Neuronal stem cell (in vitro differentiated cells): ENCODE measurements at regions not wholly inside any gene's neighbourhood (a gene's known extent, or its start where the extent isn't known, plus 50 kb on each side); places are given as distances from the start of the nearest gene placed in this dataset.

Experiments
- DNase-seq: peaks from one replicate; pipeline ENCODE4 v3.0.0-alpha.2; 2013; ENCODE audit warnings: low spot score
- H2AFZ ChIP-seq: one replicate; pipeline ENCODE4 v1.6.1; 2013; ENCODE audit warnings: mild to moderate bottlenecking, low read length, inconsistent platforms
- H2AK5ac ChIP-seq: 2 replicates; pipeline ENCODE4 v1.6.1; 2013; ENCODE audit warnings: low read depth, mild to moderate bottlenecking, inconsistent platforms, low read length, moderate library complexity, mixed read lengths
- H2BK120ac ChIP-seq: 2 replicates; pipeline ENCODE4 v1.6.1; 2013; ENCODE audit warnings: low read depth, mild to moderate bottlenecking, inconsistent platforms, low read length, moderate library complexity, mixed read lengths
- H2BK12ac ChIP-seq: one replicate; pipeline ENCODE4 v1.6.1; 2013; ENCODE audit warnings: low read length, inconsistent platforms
- H2BK15ac ChIP-seq: 2 replicates; pipeline ENCODE4 v1.6.1; 2013; ENCODE audit warnings: mild to moderate bottlenecking, low read length, inconsistent platforms, mixed read lengths
- H2BK5ac ChIP-seq: one replicate; pipeline ENCODE4 v1.6.1; 2013; ENCODE audit warnings: inconsistent platforms, mild to moderate bottlenecking, low read length, moderate library complexity
- H3K14ac ChIP-seq: one replicate; pipeline ENCODE4 v1.6.1; 2013; ENCODE audit warnings: low read length, inconsistent platforms
- H3K18ac ChIP-seq: 2 replicates; pipeline ENCODE4 v1.6.1; 2013; ENCODE audit warnings: low read length, inconsistent platforms
- H3K23ac ChIP-seq: 2 replicates; pipeline ENCODE4 v1.6.1; 2013; ENCODE audit warnings: low read depth, mild to moderate bottlenecking, mixed read lengths, low read length, inconsistent platforms; ENCODE audit not compliant: poor library complexity
- H3K27ac ChIP-seq: replicated peaks from 3 replicates; pipeline ENCODE4 v1.5.1; 2013; ENCODE audit warnings: low read length, inconsistent platforms
- H3K27me3 ChIP-seq, 3 experiments: 2 replicates each; pipeline ENCODE4 v1.6.1; 2013; ENCODE audit warnings: low read length in 3 of 3, mild to moderate bottlenecking in 2 of 3, inconsistent platforms in 1 of 3, low read depth in 1 of 3, mixed read lengths in 1 of 3, moderate library complexity in 1 of 3; ENCODE audit not compliant: control insufficient read depth in 3 of 3, insufficient read depth in 3 of 3
- H3K36me3 ChIP-seq, 2 donors: replicated peaks in 1 of 2; 2 replicates each; pipeline ENCODE4 v1.6.1; 2013; ENCODE audit warnings: low read length in 2 of 2; ENCODE audit not compliant: control insufficient read depth in 2 of 2, insufficient read depth in 2 of 2
- H3K4ac ChIP-seq: 2 replicates; pipeline ENCODE4 v1.6.1; 2013; ENCODE audit warnings: inconsistent platforms, mild to moderate bottlenecking, low read length, moderate library complexity
- H3K4me1 ChIP-seq, 2 donors: 1 replicate in 1 of 2; 2 replicates in 1 of 2; pipeline ENCODE4 v1.6.1; 2013; ENCODE audit warnings: low read length in 2 of 2, low read depth in 1 of 2; ENCODE audit not compliant: control insufficient read depth in 2 of 2, insufficient read depth in 1 of 2
- H3K4me2 ChIP-seq: one replicate; pipeline ENCODE4 v1.6.1; 2013; ENCODE audit warnings: mild to moderate bottlenecking, low read length, inconsistent platforms; ENCODE audit not compliant: insufficient read depth, poor library complexity, severe bottlenecking
- H3K4me3 ChIP-seq, 2 donors: 2 replicates each; pipeline ENCODE4 v1.5.1; 2013; ENCODE audit warnings: low read length in 2 of 2, mild to moderate bottlenecking in 2 of 2, inconsistent platforms in 1 of 2, moderate library complexity in 1 of 2
- H3K79me1 ChIP-seq: one replicate; pipeline ENCODE4 v1.6.1; 2013; ENCODE audit warnings: low read depth, mild to moderate bottlenecking, inconsistent platforms, low read length, moderate library complexity
- H3K9ac ChIP-seq: one replicate; pipeline ENCODE4 v1.6.1; 2013; ENCODE audit warnings: mild to moderate bottlenecking, low read depth, low read length, inconsistent platforms; ENCODE audit not compliant: poor library complexity
- H3K9me3 ChIP-seq, 2 donors: replicated peaks in 1 of 2; 2 replicates each; pipeline versions ENCODE3 to v1.6.1; 2013; ENCODE audit warnings: low read length in 2 of 2, mild to moderate bottlenecking in 2 of 2, inconsistent platforms in 1 of 2, low read depth in 1 of 2, mixed read lengths in 1 of 2, moderate library complexity in 1 of 2; ENCODE audit not compliant: control insufficient read depth in 2 of 2, insufficient read depth in 1 of 2
- H4K8ac ChIP-seq: one replicate; pipeline ENCODE4 v1.6.1; 2013; ENCODE audit warnings: low read depth, mild to moderate bottlenecking, inconsistent platforms, low read length, moderate library complexity
- H4K91ac ChIP-seq: one replicate; pipeline ENCODE4 v1.6.1; 2013; ENCODE audit warnings: low read length, low read depth, mild to moderate bottlenecking, inconsistent platforms; ENCODE audit not compliant: poor library complexity
- WGBS, 2 donors: extraction: QIAGEN DNeasy Blood & Tissue Kit; methylation state at CpG; one replicate each; pipeline ENCODE4 v1.1.7; 2013; ENCODE audit warnings: missing lambda C conversion rate in 2 of 2, mixed read lengths in 1 of 2; ENCODE audit not compliant: insufficient read length in 2 of 2, insufficient replicate concordance in 1 of 2; ENCODE audit errors: extremely low coverage in 2 of 2; 5-methylcytosine and 5-hydroxymethylcytosine counted together

DNA sequence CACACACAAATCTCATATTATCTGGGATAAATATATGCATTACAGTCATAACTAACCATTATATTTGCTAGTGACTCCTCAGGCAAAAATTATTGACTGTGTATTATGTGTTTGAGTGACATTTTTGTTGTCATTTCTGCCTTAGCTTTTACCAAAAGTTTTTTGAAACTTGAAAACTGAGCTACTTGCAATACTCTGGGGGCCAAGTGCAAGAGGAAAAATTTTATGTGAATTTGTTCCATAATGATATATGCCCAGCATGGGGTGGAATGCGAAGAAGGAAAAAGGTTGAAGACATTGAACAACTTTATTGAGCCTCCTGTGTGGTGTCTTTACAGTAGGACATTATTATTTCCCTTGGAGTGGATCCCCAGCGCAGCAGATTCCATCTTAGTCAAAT lies 176.8 kb upstream of the FERD3L start:
- Histone ChIP-seq H3K79me1 (no peaks in the 10 kb centered on the region), H2AFZ (no peak overlapping the region), H3K4me1 (no peaks in the 10 kb centered on the region), H3K4me2 (no peak overlapping the region), H3K9me3 (no peaks in the 10 kb centered on the region), H2BK15ac (no peak overlapping the region), H3K23ac (no peak overlapping the region), H2AK5ac (no peak overlapping the region), H2BK120ac (no peak overlapping the region), H3K14ac (no peak overlapping the region), H3K9ac (no peak overlapping the region), H4K8ac (no peak overlapping the region), H3K27me3 (no peaks in the 10 kb centered on the region), H3K18ac (no peak overlapping the region), H3K36me3 (no peaks in the 10 kb centered on the region), H3K4ac (no peak overlapping the region), H3K4me3 (no peak overlapping the region), H4K91ac (no peak overlapping the region), H2BK5ac (no peak overlapping the region), H3K27ac (no peak overlapping the region), H2BK12ac (no peak overlapping the region)
- no CpG with 5 or more reads among the region's 2 CpGs for WGBS, 2 donors
- DNase-seq, result no peak

DNA sequence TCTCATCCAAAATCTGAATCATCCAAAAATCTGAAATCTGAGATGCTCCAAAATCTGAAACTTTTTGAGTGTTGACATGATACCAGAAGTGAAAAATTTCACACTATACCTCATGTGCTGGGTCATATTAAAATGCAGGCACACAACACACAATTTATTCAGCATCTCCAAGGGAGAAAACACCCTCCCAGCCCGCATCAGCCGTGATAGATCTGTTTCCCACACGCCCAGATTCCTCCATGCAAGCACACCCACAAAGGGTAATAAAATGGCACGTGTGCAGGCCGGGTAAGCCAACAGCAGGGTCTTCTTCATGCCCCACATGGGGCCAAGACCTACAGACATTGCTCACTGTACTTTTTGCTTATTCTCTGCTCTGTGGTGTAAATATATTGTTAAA lies 173.1 kb upstream of the FERD3L start:
- H3K27ac ChIP-seq, result no peak overlapping the region
- no peak overlapping the region for H2BK12ac ChIP-seq
- H3K79me1 ChIP-seq, result no peaks in the 10 kb centered on the region
- H3K4ac ChIP-seq, result no peak overlapping the region
- H3K9me3 ChIP-seq, result no peaks in the 10 kb centered on the region
- no peak overlapping the region for H3K18ac ChIP-seq
- H2BK15ac ChIP-seq, result no peak overlapping the region
- WGBS, 2 donors, result no CpG with 5 or more reads among the region's 5 CpGs
- no peak overlapping the region for H4K8ac ChIP-seq
- no peak overlapping the region for H2BK120ac ChIP-seq
- H3K9ac ChIP-seq, result no peak overlapping the region
- H3K14ac ChIP-seq, result no peak overlapping the region
- H3K4me1 ChIP-seq, result no peaks in the 10 kb centered on the region
- H3K4me2 ChIP-seq, result no peak overlapping the region
- H3K27me3 ChIP-seq, result no peaks in the 10 kb centered on the region
- DNase-seq, result no peak
- H2AFZ ChIP-seq, result no peak overlapping the region
- H2BK5ac ChIP-seq, result no peak overlapping the region
- H3K23ac ChIP-seq, result no peak overlapping the region
- no peaks in the 10 kb centered on the region for H3K36me3 ChIP-seq
- no peak overlapping the region for H2AK5ac ChIP-seq
- no peak overlapping the region for H3K4me3 ChIP-seq
- H4K91ac ChIP-seq, result no peak overlapping the region

DNA sequence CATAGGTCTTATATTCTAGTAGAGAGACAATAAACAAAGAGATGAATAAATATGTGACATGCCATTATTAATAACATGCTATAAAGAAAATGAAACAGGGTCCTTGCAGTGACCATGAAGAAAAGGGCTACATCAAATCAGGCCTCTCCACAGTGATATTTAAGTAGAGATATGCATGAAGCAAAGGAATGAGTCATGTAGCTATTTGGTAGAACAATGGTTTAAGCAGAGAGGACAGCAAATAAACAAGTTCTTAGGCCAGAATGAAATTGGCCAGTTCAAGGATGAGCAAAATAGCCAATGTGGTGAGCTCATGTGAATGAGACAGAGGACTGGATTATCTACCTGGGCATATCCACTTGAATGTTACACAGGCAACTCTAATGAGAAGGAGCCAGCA lies 172.2 kb upstream of the FERD3L start:
- Histone ChIP-seq H2BK5ac (no peak overlapping the region), H2BK15ac (no peak overlapping the region), H3K4me3 (no peak overlapping the region), H3K27ac (no peak overlapping the region), H2BK120ac (no peak overlapping the region), H3K4me1 (no peaks in the 10 kb centered on the region), H3K4me2 (no peak overlapping the region), H3K18ac (no peak overlapping the region), H3K9ac (no peak overlapping the region), H3K9me3 (no peaks in the 10 kb centered on the region), H3K79me1 (no peaks in the 10 kb centered on the region), H2AK5ac (no peak overlapping the region), H4K8ac (no peak overlapping the region), H2AFZ (no peak overlapping the region), H3K14ac (no peak overlapping the region), H4K91ac (no peak overlapping the region), H2BK12ac (no peak overlapping the region), H3K36me3 (no peaks in the 10 kb centered on the region), H3K23ac (no peak overlapping the region), H3K4ac (no peak overlapping the region), H3K27me3 (no peaks in the 10 kb centered on the region)
- no peak for DNase-seq

DNA sequence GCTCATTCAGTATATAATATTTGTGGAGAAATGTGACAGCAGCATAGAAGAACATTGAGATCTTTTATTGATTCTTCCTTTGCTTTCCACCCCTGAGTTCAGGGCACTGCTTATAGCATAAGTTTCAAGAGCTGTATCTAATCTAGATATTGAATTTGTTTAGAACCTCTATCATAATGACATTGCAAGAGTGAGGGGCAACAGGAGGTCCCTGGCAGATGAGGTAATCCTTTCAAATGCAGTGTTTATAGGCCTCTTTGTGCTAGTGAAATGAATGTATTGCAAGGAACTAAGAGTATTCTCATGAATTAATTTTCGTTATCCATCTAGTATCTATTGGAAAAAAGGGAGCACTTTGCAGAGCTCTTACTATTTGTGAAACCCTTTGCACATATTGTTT lies 167.2 kb upstream of the FERD3L start:
- Histone ChIP-seq H4K8ac (no peak overlapping the region), H3K4ac (no peak overlapping the region), H3K14ac (no peak overlapping the region), H3K27ac (no peak overlapping the region), H3K9me3 (no peaks in the 10 kb centered on the region), H3K23ac (no peak overlapping the region), H3K27me3 (no peaks in the 10 kb centered on the region), H2AK5ac (no peak overlapping the region), H3K4me2 (no peak overlapping the region), H3K36me3 (no peaks in the 10 kb centered on the region), H3K9ac (no peak overlapping the region), H2BK120ac (no peak overlapping the region), H4K91ac (no peak overlapping the region), H2AFZ (no peak overlapping the region), H2BK15ac (no peak overlapping the region), H3K4me3 (no peak overlapping the region), H2BK12ac (no peak overlapping the region), H3K79me1 (no peaks in the 10 kb centered on the region), H3K18ac (no peak overlapping the region), H3K4me1 (no peaks in the 10 kb centered on the region), H2BK5ac (no peak overlapping the region)
- no CpG with 5 or more reads among the region's 1 CpG for WGBS, 2 donors
- DNase-seq, result no peak
